GM12878 (cell line): ENCODE measurements at regions not wholly inside any gene's neighbourhood (a gene's known extent, or its start where the extent isn't known, plus 50 kb on each side); places are given as distances from the start of the nearest gene placed in this dataset.

Source experiments
- ATAC-seq: fragments of 200-7000 bp; cut with Tn5 transposase; 3 replicates; pipeline ENCODE4 v1.9.1; 2020; ENCODE audit warnings: mild to moderate bottlenecking, moderate library complexity
- BruUV-seq: library from RNA; stranded (reverse); fragments of 400-500 nt; replicated peaks from 2 replicates; lab custom pipeline; 2021; lab: Mats Ljungman, UMichigan
- CTCF ChIA-PET: fragments of 300-600 bp; sonication (Branson Sonifier 250); formaldehyde crosslinking; extraction: SDS; loops from one replicate; lab custom pipeline; 2021; ENCODE audit warnings: inconsistent platforms; lab: Yijun Ruan, JAX
- POLR2A ChIA-PET: fragments of 350-600 bp; formaldehyde crosslinking; extraction: SDS; loops from one replicate; lab custom pipeline; 2021; ENCODE audit warnings: inconsistent platforms; lab: Charles Lee
- RAD21 ChIA-PET: fragments of 300-600 bp; sonication (Branson Sonifier 250); formaldehyde crosslinking; loops from one replicate; lab custom pipeline; 2023; ENCODE audit warnings: antibody characterized with exemption; ENCODE audit not compliant: unreplicated experiment; lab: Charles Lee
- SMC1A ChIA-PET: fragments of 300-600 bp; sonication (Branson Sonifier 250); formaldehyde crosslinking; loops from one replicate; lab custom pipeline; 2023; ENCODE audit not compliant: unreplicated experiment, uncharacterized antibody; lab: Charles Lee
- DNase-seq: peaks from one replicate; pipeline ENCODE4 v3.0.0-alpha.2; 2011; ENCODE audit warnings: low read depth, low spot score
- FAIRE-seq: peaks from 3 replicates; lab custom pipeline; 2011; peaks lifted over from hg19 to GRCh38; lab: Jason Lieb, UNC
- H2AFZ ChIP-seq: 2 replicates; pipeline ENCODE4 v1.6.0; 2011; ENCODE audit warnings: low read depth, low read length, control low read depth; ENCODE audit not compliant: control insufficient read depth
- H3K27ac ChIP-seq: 2 replicates; pipeline ENCODE4 v1.5.1; 2011; ENCODE audit warnings: control low read depth; ENCODE audit not compliant: control insufficient read depth, insufficient read depth
- H3K27me3 ChIP-seq, 2 experiments: replicated peaks in 1 of 2; 2 replicates each; pipeline versions ENCODE4 v1.6.0 to v1.6.1; 2011; ENCODE audit warnings: low read length in 1 of 2; ENCODE audit not compliant: control insufficient read depth in 2 of 2, insufficient read depth in 2 of 2
- H3K36me3 ChIP-seq, 2 experiments: 2 replicates each; pipeline ENCODE4 v1.5.1; 2011; ENCODE audit warnings: low read length in 1 of 2; ENCODE audit not compliant: control insufficient read depth in 2 of 2, insufficient read depth in 2 of 2
- H3K4me1 ChIP-seq: 2 replicates; pipeline ENCODE4 v1.6.1; 2011; ENCODE audit warnings: mild to moderate bottlenecking, low read length, moderate library complexity, mixed read lengths; ENCODE audit not compliant: control insufficient read depth, insufficient read depth
- H3K4me2 ChIP-seq: 2 replicates; pipeline ENCODE4 v1.6.0; 2011; ENCODE audit warnings: control low read depth; ENCODE audit not compliant: control insufficient read depth, insufficient read depth
- H3K4me3 ChIP-seq: fragments of 200-600 bp; sonication (generic); 2 replicates; pipeline ENCODE4 v1.5.1; 2016
- H3K79me2 ChIP-seq: 2 replicates; pipeline ENCODE4 v1.6.0; 2011; ENCODE audit warnings: low read length; ENCODE audit not compliant: control insufficient read depth, insufficient read depth
- H3K9ac ChIP-seq: 2 replicates; pipeline ENCODE4 v1.8.0; 2011; ENCODE audit warnings: low read length, control low read depth, mixed read lengths; ENCODE audit not compliant: control insufficient read depth, insufficient read depth
- H3K9me3 ChIP-seq: replicated peaks from 3 replicates; pipeline ENCODE4 v1.5.1; 2011; ENCODE audit warnings: mild to moderate bottlenecking, low read length; ENCODE audit not compliant: control insufficient read depth, insufficient read depth
- H4K20me1 ChIP-seq: 2 replicates; pipeline ENCODE4 v1.6.0; 2011; ENCODE audit not compliant: control insufficient read depth, insufficient read depth
- ATF7 ChIP-seq: fragments of 450-650 bp; IDR thresholded peaks from 2 replicates; pipeline ENCODE4 v1.6.1; 2016; ENCODE audit warnings: low read depth, mild to moderate bottlenecking
- BACH1 ChIP-seq: fragments of 450-650 bp; IDR thresholded peaks from 2 replicates; pipeline ENCODE4 v1.6.1; 2017; ENCODE audit warnings: mild to moderate bottlenecking, borderline replicate concordance
- BCL11A ChIP-seq: IDR thresholded peaks from 2 replicates; pipeline ENCODE4 v1.6.1; 2011; ENCODE audit warnings: low read depth, low read length
- BMI1 ChIP-seq: fragments of 450-650 bp; IDR thresholded peaks from 2 replicates; pipeline ENCODE4 v1.6.1; 2016; ENCODE audit warnings: mild to moderate bottlenecking, moderate library complexity, borderline replicate concordance
- CTCF ChIP-seq, 3 experiments: IDR thresholded peaks in 2 of 3; conservative IDR thresholded peaks in 1 of 3; 2 replicates each; pipeline ENCODE4 v1.5.1; 2011; ENCODE audit warnings: low read depth in 3 of 3, low read length in 3 of 3, mild to moderate bottlenecking in 3 of 3, control low read depth in 2 of 3, moderate library complexity in 2 of 3, inconsistent platforms in 1 of 3, mixed read lengths in 1 of 3; ENCODE audit not compliant: control insufficient read depth in 2 of 3, insufficient read depth in 1 of 3; ENCODE audit errors: extremely low read depth in 1 of 3
- LARP7 ChIP-seq: fragments of 450-650 bp; IDR thresholded peaks from 2 replicates; pipeline ENCODE4 v1.6.1; 2017; ENCODE audit warnings: mild to moderate bottlenecking
- NR2C1 ChIP-seq: fragments of 450-650 bp; IDR thresholded peaks from 2 replicates; pipeline ENCODE4 v1.6.1; 2017; ENCODE audit warnings: antibody characterized with exemption, mild to moderate bottlenecking, moderate library complexity
- RCOR1 ChIP-seq: conservative IDR thresholded peaks from 2 replicates; pipeline ENCODE4 v1.6.1; 2012; ENCODE audit warnings: low read depth, low read length, improper control_type of control experiment
- RELA ChIP-seq: fragments of 450-650 bp; IDR thresholded peaks from 2 replicates; pipeline ENCODE4 v1.8.0; 2014; ENCODE audit warnings: borderline replicate concordance; ENCODE audit not compliant: partially characterized antibody
- SUPT20H ChIP-seq: IDR thresholded peaks from 2 replicates; pipeline ENCODE4 v1.6.1; 2011; ENCODE audit warnings: low read depth, mild to moderate bottlenecking, low read length, moderate library complexity, borderline replicate concordance; ENCODE audit not compliant: control insufficient read depth
- TCF3 ChIP-seq: IDR thresholded peaks from 2 replicates; pipeline ENCODE4 v1.6.1; 2012; ENCODE audit warnings: low read depth, mild to moderate bottlenecking, low read length, borderline replicate concordance; ENCODE audit not compliant: insufficient read depth
- USF2 ChIP-seq: IDR thresholded peaks from 2 replicates; pipeline ENCODE4 v1.6.1; 2011; ENCODE audit warnings: low read depth, low read length, improper control_type of control experiment, borderline replicate concordance
- ZNF24 ChIP-seq: fragments of 450-650 bp; IDR thresholded peaks from 2 replicates; pipeline ENCODE4 v1.6.1; 2017; ENCODE audit warnings: antibody characterized with exemption, mild to moderate bottlenecking
- WGBS: methylation state at CpG from one replicate; pipeline ENCODE4 v1.1.6; 2016; ENCODE audit warnings: low lambda C conversion rate; ENCODE audit not compliant: insufficient replicate concordance, insufficient coverage; ENCODE audit errors: missing lambda C conversion rate; 5-methylcytosine and 5-hydroxymethylcytosine counted together
- in situ Hi-C: fragments of 300-500 bp; cut with MboI; formaldehyde crosslinking; loops from 9 replicates; pipeline ENCODE4 v1.14.3; 2018; ENCODE audit warnings: mixed read lengths
- intact Hi-C: fragments of 100-400 bp; cut with micrococcal nuclease; formaldehyde crosslinking; loops from one replicate; pipeline ENCODE4 v1.14.2; 2022; ENCODE audit not compliant: unreplicated experiment
- TF ChIP-seq, protein P1 (sequence below): fragments of 450-650 bp; IDR thresholded peaks from 2 replicates; pipeline ENCODE4 v1.6.1; 2018; ENCODE audit warnings: borderline replicate concordance, mild to moderate bottlenecking; ENCODE audit not compliant: partially characterized antibody
- TF ChIP-seq, protein P2 (sequence below): fragments of 450-650 bp; IDR thresholded peaks from 2 replicates; pipeline ENCODE4 v1.6.1; 2018; ENCODE audit warnings: mild to moderate bottlenecking, low read depth, moderate library complexity; ENCODE audit not compliant: partially characterized antibody

DNA sequence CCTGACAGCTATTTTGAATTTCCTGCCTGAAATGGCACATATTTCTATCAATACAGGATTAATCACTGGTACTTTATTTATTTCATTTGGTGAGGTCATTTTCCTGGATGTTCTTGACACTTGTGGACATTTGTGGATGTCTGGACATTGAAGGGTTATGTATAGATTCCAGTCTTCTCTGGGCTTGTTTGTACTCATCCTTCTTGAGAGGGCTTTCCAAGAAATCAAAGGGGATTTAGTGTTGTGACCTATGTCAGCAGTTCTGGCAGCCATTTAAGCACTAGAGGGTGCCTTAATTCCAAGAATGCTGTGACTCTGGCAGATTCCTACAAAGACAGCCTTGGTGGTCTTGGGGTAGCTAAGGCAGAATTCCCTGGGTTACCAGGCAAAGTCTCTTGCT is 259.7 kb downstream of the CSNK1G3 start (continued):
- TF ChIP-seq, protein P1, sequence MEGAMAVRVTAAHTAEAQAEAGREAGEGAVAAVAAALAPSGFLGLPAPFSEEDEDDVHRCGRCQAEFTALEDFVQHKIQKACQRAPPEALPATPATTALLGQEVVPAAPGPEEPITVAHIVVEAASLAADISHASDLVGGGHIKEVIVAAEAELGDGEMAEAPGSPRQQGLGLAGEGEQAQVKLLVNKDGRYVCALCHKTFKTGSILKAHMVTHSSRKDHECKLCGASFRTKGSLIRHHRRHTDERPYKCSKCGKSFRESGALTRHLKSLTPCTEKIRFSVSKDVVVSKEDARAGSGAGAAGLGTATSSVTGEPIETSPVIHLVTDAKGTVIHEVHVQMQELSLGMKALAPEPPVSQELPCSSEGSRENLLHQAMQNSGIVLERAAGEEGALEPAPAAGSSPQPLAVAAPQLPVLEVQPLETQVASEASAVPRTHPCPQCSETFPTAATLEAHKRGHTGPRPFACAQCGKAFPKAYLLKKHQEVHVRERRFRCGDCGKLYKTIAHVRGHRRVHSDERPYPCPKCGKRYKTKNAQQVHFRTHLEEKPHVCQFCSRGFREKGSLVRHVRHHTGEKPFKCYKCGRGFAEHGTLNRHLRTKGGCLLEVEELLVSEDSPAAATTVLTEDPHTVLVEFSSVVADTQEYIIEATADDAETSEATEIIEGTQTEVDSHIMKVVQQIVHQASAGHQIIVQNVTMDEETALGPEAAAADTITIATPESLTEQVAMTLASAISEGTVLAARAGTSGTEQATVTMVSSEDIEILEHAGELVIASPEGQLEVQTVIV: no peak
- TF ChIP-seq, protein P2, sequence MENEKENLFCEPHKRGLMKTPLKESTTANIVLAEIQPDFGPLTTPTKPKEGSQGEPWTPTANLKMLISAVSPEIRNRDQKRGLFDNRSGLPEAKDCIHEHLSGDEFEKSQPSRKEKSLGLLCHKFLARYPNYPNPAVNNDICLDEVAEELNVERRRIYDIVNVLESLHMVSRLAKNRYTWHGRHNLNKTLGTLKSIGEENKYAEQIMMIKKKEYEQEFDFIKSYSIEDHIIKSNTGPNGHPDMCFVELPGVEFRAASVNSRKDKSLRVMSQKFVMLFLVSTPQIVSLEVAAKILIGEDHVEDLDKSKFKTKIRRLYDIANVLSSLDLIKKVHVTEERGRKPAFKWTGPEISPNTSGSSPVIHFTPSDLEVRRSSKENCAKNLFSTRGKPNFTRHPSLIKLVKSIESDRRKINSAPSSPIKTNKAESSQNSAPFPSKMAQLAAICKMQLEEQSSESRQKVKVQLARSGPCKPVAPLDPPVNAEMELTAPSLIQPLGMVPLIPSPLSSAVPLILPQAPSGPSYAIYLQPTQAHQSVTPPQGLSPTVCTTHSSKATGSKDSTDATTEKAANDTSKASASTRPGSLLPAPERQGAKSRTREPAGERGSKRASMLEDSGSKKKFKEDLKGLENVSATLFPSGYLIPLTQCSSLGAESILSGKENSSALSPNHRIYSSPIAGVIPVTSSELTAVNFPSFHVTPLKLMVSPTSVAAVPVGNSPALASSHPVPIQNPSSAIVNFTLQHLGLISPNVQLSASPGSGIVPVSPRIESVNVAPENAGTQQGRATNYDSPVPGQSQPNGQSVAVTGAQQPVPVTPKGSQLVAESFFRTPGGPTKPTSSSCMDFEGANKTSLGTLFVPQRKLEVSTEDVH: no peak
- TF ChIP-seq SUPT20H: no peak
- no peak for TF ChIP-seq USF2
- TF ChIP-seq RCOR1: no peak
- no peak for TF ChIP-seq RELA

DNA sequence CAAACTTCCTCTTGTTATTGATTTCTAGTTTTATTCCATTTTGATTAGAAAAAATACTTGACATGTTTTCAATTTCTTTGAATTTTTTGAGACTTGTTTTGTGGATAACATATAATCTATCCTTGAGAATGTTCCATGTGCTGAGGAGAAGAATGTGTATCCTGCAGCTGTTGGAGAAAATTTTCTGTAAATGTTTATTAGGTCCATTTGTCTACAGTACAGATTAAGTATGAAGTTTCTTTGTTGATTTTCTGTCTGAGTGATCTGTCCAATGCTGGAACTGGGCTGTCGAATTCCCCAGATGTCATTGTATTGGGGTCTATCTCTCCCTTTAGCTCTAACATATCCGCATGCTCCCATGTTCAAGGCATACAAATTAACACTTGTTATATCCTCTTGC is 251.2 kb downstream of the CSNK1G3 start:
- Histone ChIP-seq H3K9ac (no peak overlapping the region), H3K4me1 (no peaks in the 10 kb centered on the region), H3K9me3 (no peaks in the 10 kb centered on the region), H3K36me3 (no peaks in the 10 kb centered on the region), H2AFZ (no peak overlapping the region), H3K27ac (no peak overlapping the region), H4K20me1 (no peaks in the 10 kb centered on the region), H3K79me2 (no peaks in the 10 kb centered on the region), H3K4me3 (no peak overlapping the region), H3K27me3 (no peaks in the 10 kb centered on the region), H3K4me2 (no peak overlapping the region)
- ChIA-PET RAD21 (interaction anchor here (0.5 kb wide), 1 partner anchor 324 kb away, joined by 3 read pairs; no protein-coding TSS in a partner anchor), CTCF (no interaction called here), POLR2A (no interaction called here), SMC1A (no interaction called here)
- FAIRE-seq (no peak), DNase-seq (no peak), ATAC-seq (no peak)
- BruUV-seq: no TSS peak
- intact Hi-C loops (no loop called here), in situ Hi-C loops (no loop called here)
- WGBS: 22% methylated on average over 2 of the region's 2 CpGs
- TF ChIP-seq ATF7: no peak
- no peak for TF ChIP-seq BCL11A
- TF ChIP-seq BMI1: no peak
- TF ChIP-seq BACH1: no peak
- no peak for TF ChIP-seq ZNF24
- TF ChIP-seq TCF3: no peak
- no peak for TF ChIP-seq LARP7
- TF ChIP-seq CTCF (IDR thresholded peaks at IDR 0.05 in 2 of 3, conservative IDR thresholded peaks at IDR 0.05 in 1 of 3; ENCODE audit: control insufficient read depth in 2 of 3, extremely low read depth in 1 of 3, insufficient read depth in 1 of 3, low read depth in 3 of 3, low read length in 3 of 3): no peak
- no peak for TF ChIP-seq NR2C1
